Astrocyte (in vitro differentiated cells and primary cell): ENCODE measurements at regions not wholly inside any gene's neighbourhood (a gene's known extent, or its start where the extent isn't known, plus 50 kb on each side); places are given as distances from the start of the nearest gene placed in this dataset.
A peak's percentile ranks its signal among the peaks of the same experiment; 100 is the strongest.

Experiments used
- DNase-seq: peaks from one replicate; pipeline ENCODE4 v3.0.0-alpha.2; 2010; ENCODE audit warnings: low read depth
- FAIRE-seq: peaks from 2 replicates; lab custom pipeline; 2011; peaks lifted over from hg19 to GRCh38; lab: Jason Lieb, UNC
- H2AFZ ChIP-seq: 2 replicates; pipeline ENCODE4 v1.6.0; 2012; ENCODE audit warnings: low read depth, low read length, inconsistent platforms
- H3K27ac ChIP-seq: 2 replicates; pipeline ENCODE4 v1.5.1; 2011; ENCODE audit warnings: low read depth, low read length, inconsistent platforms
- H3K27me3 ChIP-seq: 2 replicates; pipeline ENCODE4 v1.6.0; 2011; ENCODE audit warnings: low read length, inconsistent platforms; ENCODE audit not compliant: insufficient read depth
- H3K36me3 ChIP-seq: 2 replicates; pipeline ENCODE4 v1.5.1; 2011; ENCODE audit warnings: low read length, inconsistent platforms; ENCODE audit not compliant: insufficient read depth
- H3K4me1 ChIP-seq: 2 replicates; pipeline ENCODE4 v1.5.1; 2011; ENCODE audit warnings: low read length, inconsistent platforms; ENCODE audit not compliant: insufficient read depth
- H3K4me2 ChIP-seq: 2 replicates; pipeline ENCODE4 v1.6.0; 2012; ENCODE audit warnings: low read length, inconsistent platforms
- H3K4me3 ChIP-seq: 2 replicates; pipeline ENCODE4 v1.5.1; 2011; ENCODE audit warnings: low read depth, mild to moderate bottlenecking, low read length, inconsistent platforms; ENCODE audit not compliant: insufficient read depth
- H3K79me2 ChIP-seq: 2 replicates; pipeline ENCODE4 v1.6.0; 2012; ENCODE audit warnings: mild to moderate bottlenecking, low read length, inconsistent platforms; ENCODE audit not compliant: insufficient read depth
- H3K9ac ChIP-seq: 2 replicates; pipeline ENCODE4 v1.6.0; 2012; ENCODE audit warnings: mild to moderate bottlenecking, low read length, inconsistent platforms
- H3K9me3 ChIP-seq: 2 replicates; pipeline ENCODE4 v1.5.1; 2012; ENCODE audit warnings: low read depth, mild to moderate bottlenecking, low read length, inconsistent platforms; ENCODE audit not compliant: insufficient read depth
- H4K20me1 ChIP-seq: 2 replicates; pipeline ENCODE4 v1.6.0; 2012; ENCODE audit warnings: low read length, inconsistent platforms; ENCODE audit not compliant: insufficient read depth
- H3K27ac Mint-ChIP-seq: one replicate; pipeline ENCODE4 v1.8.0; 2021; ENCODE audit warnings: mild to moderate bottlenecking, mixed read lengths; ENCODE audit not compliant: unreplicated experiment
- H3K27me3 Mint-ChIP-seq: one replicate; pipeline ENCODE4 v1.8.0; 2021; ENCODE audit warnings: low read depth, mixed read lengths; ENCODE audit not compliant: unreplicated experiment
- H3K36me3 Mint-ChIP-seq: one replicate; pipeline ENCODE4 v1.8.0; 2021; ENCODE audit warnings: low read depth, mixed read lengths; ENCODE audit not compliant: unreplicated experiment
- H3K4me1 Mint-ChIP-seq: one replicate; pipeline ENCODE4 v1.8.0; 2021; ENCODE audit warnings: low read depth, mixed read lengths; ENCODE audit not compliant: unreplicated experiment
- H3K4me3 Mint-ChIP-seq: one replicate; pipeline ENCODE4 v1.8.0; 2021; ENCODE audit warnings: mild to moderate bottlenecking, moderate library complexity, mixed read lengths; ENCODE audit not compliant: unreplicated experiment
- H3K9me3 Mint-ChIP-seq: one replicate; pipeline ENCODE4 v1.8.0; 2021; ENCODE audit warnings: mild to moderate bottlenecking, mixed read lengths; ENCODE audit not compliant: unreplicated experiment
- EZH2 ChIP-seq: IDR thresholded peaks from 2 replicates; pipeline ENCODE4 v1.6.1; 2012; ENCODE audit warnings: mild to moderate bottlenecking, low read length, inconsistent platforms; ENCODE audit not compliant: insufficient read depth
- TF ChIP-seq, protein P1 (sequence below): IDR thresholded peaks from 2 replicates; pipeline ENCODE4 v1.5.1; 2011; ENCODE audit warnings: low read depth, mild to moderate bottlenecking, inconsistent platforms, low read length, moderate library complexity; ENCODE audit not compliant: insufficient read depth

DNA sequence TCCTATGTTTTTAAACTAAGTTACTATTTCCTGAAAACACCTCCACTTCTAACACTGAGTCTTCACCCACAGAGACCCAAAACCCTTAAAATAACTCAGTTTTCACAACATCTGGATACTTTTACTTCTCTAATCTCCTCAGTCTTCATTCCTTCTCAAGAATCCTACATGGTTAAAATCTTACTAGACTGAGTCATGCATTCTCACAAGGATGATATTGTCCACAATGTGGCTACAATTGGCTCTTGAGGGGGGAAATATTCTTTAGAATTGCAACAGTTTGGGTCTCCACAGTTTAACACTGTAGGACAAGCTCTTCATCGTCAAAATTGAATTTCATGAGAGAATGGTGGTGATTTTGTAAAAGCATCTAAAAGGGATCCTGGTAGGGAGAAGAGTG lies 397.1 kb downstream of the SLITRK5 start:
- peak overlapping the region; percentile 53 for H3K4me2 ChIP-seq

DNA sequence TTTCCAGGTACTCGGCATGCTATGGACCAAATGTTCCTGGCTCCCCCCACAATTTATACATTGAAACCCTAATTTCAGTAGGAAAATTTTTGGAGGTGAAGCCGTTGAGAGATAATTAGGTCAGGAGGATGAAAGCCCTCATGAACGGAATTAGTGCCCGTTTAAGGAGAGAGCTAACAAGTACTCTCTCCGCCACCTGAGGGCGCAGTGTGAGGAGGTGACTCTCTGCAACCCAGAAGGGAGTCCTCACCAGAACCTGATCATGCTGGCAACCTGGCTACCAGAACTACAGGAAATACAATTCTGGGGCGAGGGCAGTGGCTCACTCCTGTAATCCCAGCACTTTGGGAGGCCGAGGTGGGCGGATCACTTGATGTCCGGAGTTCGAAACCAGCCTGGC lies 397.8 kb downstream of the SLITRK5 start:
- H3K79me2 ChIP-seq, result no peaks in the 10 kb centered on the region
- no peaks in the 10 kb centered on the region for H3K27me3 ChIP-seq
- H3K27ac Mint-ChIP-seq, result no peak overlapping the region
- no peak overlapping the region for H3K4me2 ChIP-seq
- FAIRE-seq (no peak), DNase-seq (no peak)
- H3K4me1 ChIP-seq, result no peaks in the 10 kb centered on the region
- H3K36me3 Mint-ChIP-seq, result no peaks in the 10 kb centered on the region
- peaks cover 2% of the 10 kb centered on the region for H3K9me3 ChIP-seq
- H3K4me3 Mint-ChIP-seq, result no peak overlapping the region
- no peak overlapping the region for H3K27ac ChIP-seq
- no peaks in the 10 kb centered on the region for H3K27me3 Mint-ChIP-seq
- no peaks in the 10 kb centered on the region for H3K9me3 Mint-ChIP-seq
- TF ChIP-seq EZH2, result no peak
- TF ChIP-seq, protein P1, sequence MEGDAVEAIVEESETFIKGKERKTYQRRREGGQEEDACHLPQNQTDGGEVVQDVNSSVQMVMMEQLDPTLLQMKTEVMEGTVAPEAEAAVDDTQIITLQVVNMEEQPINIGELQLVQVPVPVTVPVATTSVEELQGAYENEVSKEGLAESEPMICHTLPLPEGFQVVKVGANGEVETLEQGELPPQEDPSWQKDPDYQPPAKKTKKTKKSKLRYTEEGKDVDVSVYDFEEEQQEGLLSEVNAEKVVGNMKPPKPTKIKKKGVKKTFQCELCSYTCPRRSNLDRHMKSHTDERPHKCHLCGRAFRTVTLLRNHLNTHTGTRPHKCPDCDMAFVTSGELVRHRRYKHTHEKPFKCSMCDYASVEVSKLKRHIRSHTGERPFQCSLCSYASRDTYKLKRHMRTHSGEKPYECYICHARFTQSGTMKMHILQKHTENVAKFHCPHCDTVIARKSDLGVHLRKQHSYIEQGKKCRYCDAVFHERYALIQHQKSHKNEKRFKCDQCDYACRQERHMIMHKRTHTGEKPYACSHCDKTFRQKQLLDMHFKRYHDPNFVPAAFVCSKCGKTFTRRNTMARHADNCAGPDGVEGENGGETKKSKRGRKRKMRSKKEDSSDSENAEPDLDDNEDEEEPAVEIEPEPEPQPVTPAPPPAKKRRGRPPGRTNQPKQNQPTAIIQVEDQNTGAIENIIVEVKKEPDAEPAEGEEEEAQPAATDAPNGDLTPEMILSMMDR, result no peak
- peaks cover 13% of the 10 kb centered on the region for H3K4me1 Mint-ChIP-seq
- no peaks in the 10 kb centered on the region for H4K20me1 ChIP-seq
- no peaks in the 10 kb centered on the region for H3K36me3 ChIP-seq
- no peak overlapping the region for H2AFZ ChIP-seq
- H3K4me3 ChIP-seq, result no peak overlapping the region
- H3K9ac ChIP-seq, result no peak overlapping the region

More for the DNA sequence above, 397.1 kb downstream of the SLITRK5 start:
- FAIRE-seq (no peak), DNase-seq (peak; percentile 61)
- no peak for TF ChIP-seq EZH2
- TF ChIP-seq, protein P1, result no peak
- H3K4me3 ChIP-seq, result no peak overlapping the region
- no peaks in the 10 kb centered on the region for H4K20me1 ChIP-seq
- no peaks in the 10 kb centered on the region for H3K36me3 ChIP-seq
- Mint-ChIP-seq H3K9me3 (no peaks in the 10 kb centered on the region), H3K36me3 (no peaks in the 10 kb centered on the region), H3K27me3 (no peaks in the 10 kb centered on the region), H3K27ac (peak overlapping the region; percentile 53), H3K4me3 (no peak overlapping the region), H3K4me1 (peaks cover 13% of the 10 kb centered on the region)
- no peak overlapping the region for H2AFZ ChIP-seq
- H3K9me3 ChIP-seq, result peaks cover 2% of the 10 kb centered on the region
- no peaks in the 10 kb centered on the region for H3K4me1 ChIP-seq
- H3K79me2 ChIP-seq, result no peaks in the 10 kb centered on the region
- H3K27ac ChIP-seq, result no peak overlapping the region
- no peaks in the 10 kb centered on the region for H3K27me3 ChIP-seq
- H3K9ac ChIP-seq, result no peak overlapping the region

DNA sequence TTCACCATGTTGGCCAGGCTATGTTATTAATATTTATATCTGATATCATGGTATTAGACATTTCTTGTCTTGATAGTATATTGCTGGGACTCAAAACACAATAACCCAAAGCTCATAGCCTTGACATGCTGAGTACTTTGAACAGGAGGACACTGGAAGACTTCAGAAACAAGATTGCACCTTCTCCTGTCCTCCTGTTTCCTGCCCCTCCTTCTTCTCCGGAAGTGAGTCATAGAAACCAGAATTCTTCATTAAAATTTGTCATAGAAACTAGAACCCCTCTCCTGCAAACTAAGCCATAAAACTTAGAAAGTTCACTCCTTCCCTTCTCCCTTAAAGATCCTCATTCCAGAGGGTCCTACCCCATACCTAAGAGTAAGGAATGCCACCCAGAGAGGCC lies 400.2 kb downstream of the SLITRK5 start:
- TF ChIP-seq, protein P1, result no peak
- TF ChIP-seq EZH2, result no peak
- H3K9ac ChIP-seq, result no peak overlapping the region
- Mint-ChIP-seq H3K9me3 (no peaks in the 10 kb centered on the region), H3K27me3 (no peaks in the 10 kb centered on the region), H3K27ac (no peak overlapping the region), H3K4me3 (no peak overlapping the region), H3K4me1 (peaks cover 13% of the 10 kb centered on the region), H3K36me3 (no peaks in the 10 kb centered on the region)
- no peak overlapping the region for H2AFZ ChIP-seq
- H3K27ac ChIP-seq, result no peak overlapping the region
- no peak for DNase-seq
- no peaks in the 10 kb centered on the region for H4K20me1 ChIP-seq
- H3K4me2 ChIP-seq, result no peak overlapping the region
- no peak for FAIRE-seq
- H3K4me3 ChIP-seq, result no peak overlapping the region
- H3K9me3 ChIP-seq, result no peaks in the 10 kb centered on the region
- no peaks in the 10 kb centered on the region for H3K4me1 ChIP-seq
- H3K36me3 ChIP-seq, result no peaks in the 10 kb centered on the region
- no peaks in the 10 kb centered on the region for H3K79me2 ChIP-seq
- no peaks in the 10 kb centered on the region for H3K27me3 ChIP-seq
